Endodermal cell (in vitro differentiated cells): ENCODE measurements at regions not wholly inside any gene's neighbourhood (a gene's known extent, or its start where the extent isn't known, plus 50 kb on each side); places are given as distances from the start of the nearest gene placed in this dataset.

Experiments used
- DNase-seq: peaks from one replicate; pipeline ENCODE4 v3.0.0-alpha.2; 2017
- H3K27ac ChIP-seq: 2 replicates; pipeline ENCODE4 v1.5.1; 2013; ENCODE audit warnings: mild to moderate bottlenecking, low read depth, low read length, moderate library complexity
- H3K27me3 ChIP-seq: 2 replicates; pipeline ENCODE4 v1.6.1; 2013; ENCODE audit warnings: mild to moderate bottlenecking, low read length, moderate library complexity; ENCODE audit not compliant: insufficient read depth, control insufficient read depth, poor library complexity, severe bottlenecking
- H3K36me3 ChIP-seq: 2 replicates; pipeline ENCODE4 v1.7.0; 2013; ENCODE audit warnings: mild to moderate bottlenecking, low read length, moderate library complexity; ENCODE audit not compliant: control insufficient read depth, insufficient read depth
- H3K4me1 ChIP-seq: one replicate; pipeline ENCODE4 v1.7.0; 2013; ENCODE audit warnings: low read length; ENCODE audit not compliant: control insufficient read depth, insufficient read depth
- H3K4me3 ChIP-seq: 2 replicates; pipeline ENCODE4 v1.5.1; 2013; ENCODE audit warnings: mild to moderate bottlenecking, low read length, moderate library complexity
- H3K9ac ChIP-seq: 2 replicates; pipeline ENCODE4 v1.6.1; 2013; ENCODE audit warnings: mild to moderate bottlenecking, low read length, moderate library complexity; ENCODE audit not compliant: poor library complexity, severe bottlenecking; ENCODE audit errors: extremely low read depth
- H3K9me3 ChIP-seq: 2 replicates; pipeline ENCODE4 v1.6.1; 2013; ENCODE audit warnings: mild to moderate bottlenecking, low read length, moderate library complexity; ENCODE audit not compliant: control insufficient read depth
- H3K27ac Mint-ChIP-seq: 2 replicates; pipeline ENCODE4 v1.8.0; 2020; ENCODE audit warnings: mixed read lengths
- H3K27me3 Mint-ChIP-seq: 2 replicates; pipeline ENCODE4 v1.8.0; 2021; ENCODE audit warnings: mild to moderate bottlenecking, mixed read lengths; ENCODE audit not compliant: insufficient read depth
- H3K36me3 Mint-ChIP-seq: 2 replicates; pipeline ENCODE4 v1.8.0; 2020; ENCODE audit warnings: low read depth, mixed read lengths
- H3K4me1 Mint-ChIP-seq: 2 replicates; pipeline ENCODE4 v1.8.0; 2020; ENCODE audit warnings: mixed read lengths
- H3K4me3 Mint-ChIP-seq: 2 replicates; pipeline ENCODE4 v1.8.0; 2020; ENCODE audit warnings: mild to moderate bottlenecking, moderate library complexity, mixed read lengths
- H3K9me3 Mint-ChIP-seq: 2 replicates; pipeline ENCODE4 v1.8.0; 2020; ENCODE audit warnings: mild to moderate bottlenecking, mixed read lengths
- CTCF ChIP-seq: fragments of 200-600 bp; sonication (generic); conservative IDR thresholded peaks from 2 replicates; pipeline ENCODE4 v1.5.0; 2021; ENCODE audit warnings: antibody characterized with exemption, mild to moderate bottlenecking
- WGBS, 2 experiments: methylation state at CpG; one replicate each; pipeline versions ENCODE4 v1.1.5 to v1.1.7; 2013; ENCODE audit warnings: missing lambda C conversion rate in 2 of 2, mixed read lengths in 1 of 2; ENCODE audit not compliant: insufficient coverage in 1 of 2, insufficient read length in 1 of 2; 5-methylcytosine and 5-hydroxymethylcytosine counted together

- Mint-ChIP-seq H3K4me1 (peaks cover 11% of the 10 kb centered on the region), H3K27ac (no peak overlapping the region), H3K27me3 (no peaks in the 10 kb centered on the region), H3K36me3 (peaks cover 4% of the 10 kb centered on the region), H3K9me3 (peaks cover 17% of the 10 kb centered on the region), H3K4me3 (no peak overlapping the region)
- Histone ChIP-seq H3K27me3 (no peaks in the 10 kb centered on the region), H3K36me3 (no peaks in the 10 kb centered on the region), H3K9me3 (peaks cover 17% of the 10 kb centered on the region), H3K4me3 (no peak overlapping the region), H3K27ac (no peak overlapping the region), H3K9ac (no peak overlapping the region), H3K4me1 (no peaks in the 10 kb centered on the region)
- 98 to 100% methylated on average over 2 of the region's 3 CpGs for WGBS, 2 experiments
- no peak for DNase-seq
- no peak for TF ChIP-seq CTCF
These were observed 148.0 kb downstream of the FGF1 start for GRCh38 chr5:142537938-142538337.

GRCh38 chr5:142532781-142533176, 153.1 kb downstream of the FGF1 start:
- H3K27me3 ChIP-seq = no peaks in the 10 kb centered on the region
- H3K4me1 ChIP-seq = no peaks in the 10 kb centered on the region
- no peaks in the 10 kb centered on the region for H3K36me3 ChIP-seq
- no peak for TF ChIP-seq CTCF
- Mint-ChIP-seq H3K27ac (no peak overlapping the region), H3K4me3 (no peak overlapping the region), H3K9me3 (peaks cover 19% of the 10 kb centered on the region), H3K27me3 (no peaks in the 10 kb centered on the region), H3K36me3 (peaks cover 9% of the 10 kb centered on the region), H3K4me1 (peaks cover 4% of the 10 kb centered on the region)
- DNase-seq = no peak
- peaks cover 17% of the 10 kb centered on the region for H3K9me3 ChIP-seq
- no peak overlapping the region for H3K27ac ChIP-seq
- WGBS, 2 experiments = 97 to 98% methylated on average over 4 of the region's 4 CpGs
- no peak overlapping the region for H3K4me3 ChIP-seq
- no peak overlapping the region for H3K9ac ChIP-seq

- no peak for TF ChIP-seq CTCF
- peaks cover 4% of the 10 kb centered on the region for H3K4me1 Mint-ChIP-seq
- Histone ChIP-seq H3K27ac (no peak overlapping the region), H3K9me3 (peaks cover 17% of the 10 kb centered on the region), H3K9ac (no peak overlapping the region), H3K27me3 (no peaks in the 10 kb centered on the region), H3K36me3 (no peaks in the 10 kb centered on the region), H3K4me1 (no peaks in the 10 kb centered on the region), H3K4me3 (no peak overlapping the region)
- no peak overlapping the region for H3K4me3 Mint-ChIP-seq
- no peak for DNase-seq
- H3K36me3 Mint-ChIP-seq = peaks cover 9% of the 10 kb centered on the region
- no peaks in the 10 kb centered on the region for H3K27me3 Mint-ChIP-seq
- H3K9me3 Mint-ChIP-seq = peaks cover 19% of the 10 kb centered on the region
- 94% methylated on average over 7 to 9 of the region's 9 CpGs for WGBS, 2 experiments
- H3K27ac Mint-ChIP-seq = no peak overlapping the region
These were observed 153.7 kb downstream of the FGF1 start for GRCh38 chr5:142531977-142532780.
